Fibroblast of pulmonary artery (primary cell): ENCODE measurements at regions not wholly inside any gene's neighbourhood (a gene's known extent, or its start where the extent isn't known, plus 50 kb on each side); places are given as distances from the start of the nearest gene placed in this dataset.

Experiments
- DNase-seq: peaks from one replicate; pipeline ENCODE4 v3.0.0-alpha.2; 2010; ENCODE audit warnings: low read depth
- H3K4me3 ChIP-seq: replicated peaks from 2 replicates; pipeline ENCODE4 v1.5.1; 2011; ENCODE audit warnings: low read depth, mild to moderate bottlenecking, control low read depth, low read length, moderate library complexity
- CTCF ChIP-seq: IDR thresholded peaks from 2 replicates; pipeline ENCODE4 v1.5.1; 2011; ENCODE audit warnings: mild to moderate bottlenecking, control low read depth, low read length, inconsistent platforms; ENCODE audit errors: missing control alignments

DNA sequence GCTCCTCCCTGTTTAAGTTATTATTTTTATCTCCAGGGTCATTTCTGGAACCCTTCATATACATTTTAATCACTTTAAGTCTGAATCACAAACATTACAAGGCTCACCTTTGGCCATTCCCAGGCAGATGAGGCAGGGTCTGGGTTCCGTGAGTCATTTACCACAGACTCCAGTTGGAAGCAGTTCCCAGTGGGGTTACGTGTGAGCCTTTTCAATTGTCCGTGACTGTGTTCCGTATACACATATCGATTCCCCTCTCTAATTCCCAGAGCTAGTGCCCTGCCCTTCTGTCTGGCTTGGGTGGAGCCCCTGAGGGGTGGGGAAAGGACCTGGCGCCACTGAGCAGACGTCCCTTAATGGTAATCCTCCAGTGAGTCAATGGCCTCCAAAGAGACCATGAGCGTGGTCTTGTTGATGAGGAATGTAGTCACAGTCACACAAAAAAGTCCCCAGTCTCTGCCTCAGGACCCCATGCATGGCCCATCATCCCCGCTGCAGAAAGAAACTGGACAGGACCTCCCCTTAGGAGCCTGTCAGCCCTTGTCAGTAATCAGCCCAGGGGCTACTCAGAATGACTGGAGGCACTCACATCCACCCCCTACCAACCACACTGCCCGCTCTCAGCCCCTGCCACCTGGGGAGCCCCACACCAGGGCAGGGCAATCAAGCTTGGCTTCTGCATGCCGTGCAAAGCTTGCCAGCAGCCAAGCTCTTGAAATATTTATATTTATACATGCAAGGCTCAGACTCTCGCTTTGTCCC is 144.4 kb downstream of the ZIC5 start:
- no peak overlapping the region for H3K4me3 ChIP-seq
- no peak for DNase-seq
- TF ChIP-seq CTCF = no peak

GRCh38 chr13:99823961-99824360 is 147.6 kb downstream of the ZIC5 start:
- DNase-seq = no peak
- no peak for TF ChIP-seq CTCF
- H3K4me3 ChIP-seq = no peak overlapping the region

DNA sequence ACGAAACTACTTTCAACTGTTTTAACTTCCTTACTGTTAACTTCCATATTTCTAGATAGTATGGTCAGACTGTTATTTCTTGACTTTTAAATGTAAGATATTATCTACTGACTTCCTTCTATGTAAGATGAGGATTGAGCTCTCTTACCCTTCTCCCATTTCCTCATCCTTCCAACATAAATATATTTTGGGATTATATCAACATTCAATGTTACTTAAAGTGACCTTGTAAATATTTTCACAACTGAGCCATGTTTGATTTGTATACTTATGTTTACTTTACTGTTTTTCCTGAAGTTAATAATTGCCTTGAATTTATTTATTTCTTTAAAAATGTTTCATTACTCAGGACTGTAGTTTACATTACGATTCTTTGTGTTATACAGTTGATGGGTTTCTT is 148.7 kb downstream of the ZIC5 start:
- no peak for DNase-seq
- no peak for TF ChIP-seq CTCF
- H3K4me3 ChIP-seq = no peak overlapping the region

- no peak for DNase-seq
- H3K4me3 ChIP-seq = no peak overlapping the region
- no peak for TF ChIP-seq CTCF
These were observed 149.8 kb downstream of the ZIC5 start for GRCh38 chr13:99821741-99822140.

DNA sequence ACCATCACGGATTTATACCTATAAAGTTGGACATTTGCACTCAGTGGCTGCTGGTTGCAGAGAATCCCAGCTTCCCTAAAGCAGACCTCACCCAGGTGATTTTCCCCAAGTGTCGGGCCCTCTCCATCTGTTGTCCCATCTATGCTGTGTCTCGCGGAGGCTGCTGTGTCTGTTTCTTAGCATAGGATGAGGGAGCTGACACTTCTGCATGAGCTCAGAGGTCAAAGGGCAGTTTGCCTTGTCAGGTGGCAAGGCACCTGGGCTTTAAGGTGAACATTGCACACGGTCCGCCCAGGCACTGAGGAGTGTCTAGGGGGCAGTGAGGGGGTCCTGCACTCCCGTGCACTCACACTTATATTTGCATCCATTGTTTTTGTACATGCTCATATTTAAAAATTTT is 151.6 kb downstream of the ZIC5 start:
- H3K4me3 ChIP-seq = no peak overlapping the region
- TF ChIP-seq CTCF = no peak
- DNase-seq = no peak

DNA sequence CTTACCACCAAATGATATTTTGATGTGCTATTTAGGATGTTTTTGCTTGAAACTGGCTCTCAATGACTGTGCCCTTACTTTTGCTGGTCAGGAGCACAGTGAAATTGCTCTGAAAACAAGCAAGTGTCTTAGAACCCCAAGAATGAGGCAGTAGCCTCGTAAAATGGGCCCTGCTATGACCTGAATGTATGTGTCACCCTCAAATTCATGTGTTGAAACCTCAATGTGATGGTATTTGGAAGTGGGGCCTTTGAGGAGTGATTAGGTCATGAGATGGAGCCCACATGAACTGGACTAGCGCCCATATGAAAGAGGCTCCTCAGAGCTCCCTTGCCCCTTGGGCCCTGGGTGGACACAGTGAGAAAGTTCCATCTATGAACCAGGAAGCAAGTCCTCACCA is 155.2 kb downstream of the ZIC5 start:
- TF ChIP-seq CTCF = no peak
- no peak overlapping the region for H3K4me3 ChIP-seq
- no peak for DNase-seq

DNA sequence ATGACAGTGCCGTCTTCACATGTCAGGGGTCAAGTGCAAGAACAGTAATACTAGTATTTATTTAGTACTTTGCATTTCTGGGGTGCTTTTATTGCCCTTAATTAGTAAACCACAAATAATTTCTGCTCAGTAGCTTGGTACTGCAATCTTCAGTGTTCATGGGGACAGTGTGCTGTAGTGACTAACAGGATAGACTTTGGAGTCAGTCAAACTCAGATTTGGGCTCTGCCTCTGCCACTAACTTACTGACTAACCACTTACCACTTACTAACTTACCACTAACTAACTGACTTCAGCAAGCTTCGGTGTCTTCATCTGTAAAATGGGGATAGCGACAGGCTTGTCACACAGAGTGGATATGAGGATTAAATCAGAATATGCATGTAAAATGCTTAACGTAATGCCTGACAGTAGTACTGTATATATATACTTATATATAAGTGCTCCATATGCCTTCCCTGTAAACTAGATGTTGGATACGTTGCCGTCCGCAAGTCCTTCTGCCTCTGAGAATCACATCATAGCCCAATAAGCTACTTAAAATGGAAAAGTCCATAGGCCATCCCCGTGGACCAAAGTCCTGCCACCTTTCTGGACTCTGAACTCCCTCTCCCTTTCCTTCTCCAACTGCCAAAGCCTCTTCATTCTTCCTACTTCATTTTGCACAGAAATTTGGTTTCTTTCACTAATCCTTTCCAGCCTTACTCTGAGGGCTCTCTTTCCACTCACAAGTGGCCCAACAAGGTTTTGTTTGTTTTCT is 158.1 kb downstream of the ZIC5 start:
- no peak for TF ChIP-seq CTCF

More for the DNA sequence above, 158.1 kb downstream of the ZIC5 start:
- H3K4me3 ChIP-seq = no peak overlapping the region
- no peak for DNase-seq
